ENCODE measurements at regions not wholly inside any gene's neighbourhood (a gene's known extent, or its start where the extent isn't known, plus 50 kb on each side); places are given as distances from the start of the nearest gene placed in this dataset.

GRCh38 chr21:35346697-35347096 lies 297.6 kb upstream of the RUNX1 start:
- no peaks in the 10 kb centered on the region for H3K79me2 ChIP-seq (ENCODE audit: insufficient read depth)
- no peak overlapping the region for H3K27ac ChIP-seq (ENCODE audit: low read depth in 2 of 2, low read length in 1 of 2)
- WGBS (ENCODE audit: low lambda C conversion rate): 89% methylated on average over 4 of the region's 4 CpGs
- H3F3A ChIP-seq (replicated peaks; ENCODE audit: insufficient read depth): peaks cover 1% of the 10 kb centered on the region
- no peak overlapping the region for H3K4me3 ChIP-seq (ENCODE audit: low read depth in 2 of 2, low read length in 1 of 2)
- ChIA-PET POLR2A (no interaction called here), CTCF (no interaction called here)
- H4K20me1 ChIP-seq (ENCODE audit: insufficient read depth): no peaks in the 10 kb centered on the region
- H3K4me2 ChIP-seq: no peak overlapping the region
- no peak for DNase-seq
- no peaks in the 10 kb centered on the region; a peak in 1 of 4 replicates for H3K4me1 ChIP-seq (ENCODE audit: control insufficient read depth in 1 of 2, insufficient read depth in 2 of 2, low read depth in 1 of 2, low read length in 1 of 2)
- TF ChIP-seq IRF3 (IDR thresholded peaks at IDR 0.05; ENCODE audit: low read depth, low read length) (no peak), CTCF (IDR thresholded peaks at IDR 0.05) (no peak), TCF12 (IDR thresholded peaks at IDR 0.05) (no peak)
- H2AFZ ChIP-seq (ENCODE audit: low read depth): no peak overlapping the region
- no peaks in the 10 kb centered on the region for H3K9me2 ChIP-seq
- no peak overlapping the region for H3K9ac ChIP-seq
- no peaks in the 10 kb centered on the region for H3K27me3 ChIP-seq (ENCODE audit: insufficient read depth)
- no peaks in the 10 kb centered on the region for H3K36me3 ChIP-seq (replicated peaks in 1 of 2; ENCODE audit: control insufficient read depth in 1 of 2, insufficient read depth in 2 of 2, low read length in 1 of 2)
- no peaks in the 10 kb centered on the region for H3K9me3 ChIP-seq

- Histone ChIP-seq H3K9me3 (no peaks in the 10 kb centered on the region), H3K27me3 (ENCODE audit: insufficient read depth) (no peaks in the 10 kb centered on the region), H2AFZ (ENCODE audit: low read depth) (no peak overlapping the region), H3K79me2 (ENCODE audit: insufficient read depth) (no peaks in the 10 kb centered on the region), H4K20me1 (ENCODE audit: insufficient read depth) (no peaks in the 10 kb centered on the region), H3K27ac (ENCODE audit: low read depth in 2 of 2, low read length in 1 of 2) (no peak overlapping the region), H3K4me3 (ENCODE audit: low read depth in 2 of 2, low read length in 1 of 2) (no peak overlapping the region), H3K9ac (no peak overlapping the region), H3K9me2 (no peaks in the 10 kb centered on the region), H3K4me2 (no peak overlapping the region), H3K4me1 (ENCODE audit: control insufficient read depth in 1 of 2, insufficient read depth in 2 of 2, low read depth in 1 of 2, low read length in 1 of 2) (no peaks in the 10 kb centered on the region; a peak in 1 of 4 replicates), H3F3A (replicated peaks; ENCODE audit: insufficient read depth) (no peaks in the 10 kb centered on the region), H3K36me3 (replicated peaks in 1 of 2; ENCODE audit: control insufficient read depth in 1 of 2, insufficient read depth in 2 of 2, low read length in 1 of 2) (no peaks in the 10 kb centered on the region)
- POLR2A ChIA-PET: no interaction called here
- DNase-seq: no peak
- CTCF ChIA-PET: no interaction called here
- no peak for TF ChIP-seq GATA2 (CRISPR knock-in tag; IDR thresholded peaks at IDR 0.05)
- TF ChIP-seq TCF12 (IDR thresholded peaks at IDR 0.05): peak; percentile 79
- TF ChIP-seq NRF1 (IDR thresholded peaks at IDR 0.05; ENCODE audit: low read depth, low read length): no peak
- TF ChIP-seq RCOR1 (IDR thresholded peaks at IDR 0.05; ENCODE audit: low read length): no peak
- TF ChIP-seq CHD2 (IDR thresholded peaks at IDR 0.05; ENCODE audit: low read length, partially characterized antibody): no peak
- no peak for TF ChIP-seq RFX5 (IDR thresholded peaks at IDR 0.05; ENCODE audit: low read length)
- TF ChIP-seq POLR2AphosphoS5 (IDR thresholded peaks at IDR 0.05; ENCODE audit: low read depth, low read length): no peak
- TF ChIP-seq REST (IDR thresholded peaks at IDR 0.05; ENCODE audit: low read depth, low read length): no peak
- TF ChIP-seq MXI1 (IDR thresholded peaks at IDR 0.05; ENCODE audit: low read depth, low read length): no peak
- TF ChIP-seq CTCF (IDR thresholded peaks at IDR 0.05): no peak
- TF ChIP-seq JUND (IDR thresholded peaks at IDR 0.05): no peak
- TF ChIP-seq EZH2phosphoT487 (IDR thresholded peaks at IDR 0.05; ENCODE audit: borderline replicate concordance, low read depth): no peak
- 0 out of 4 replicates have a peak, but pooled peaks of 1 of the 2 experiments have one; percentile 13 for TF ChIP-seq EP300 (IDR thresholded peaks at IDR 0.05; ENCODE audit: borderline replicate concordance in 1 of 2, low read depth in 1 of 2, low read length in 1 of 2)
- no peak for TF ChIP-seq RAD21 (IDR thresholded peaks at IDR 0.05; ENCODE audit: low read length)
- no peak for TF ChIP-seq ELF1 (IDR thresholded peaks at IDR 0.05)
- TF ChIP-seq GABPA (IDR thresholded peaks at IDR 0.05; ENCODE audit: low read depth): no peak
- TF ChIP-seq USF1 (IDR thresholded peaks at IDR 0.05; ENCODE audit: borderline replicate concordance, low read depth): no peak
Observed at GRCh38 chr21:35345954-35346353, 296.9 kb upstream of the RUNX1 start.

All from SK-N-SH (cell line).